Astrocyte (in vitro differentiated cells and primary cell): ENCODE measurements at regions not wholly inside any gene's neighbourhood (a gene's known extent, or its start where the extent isn't known, plus 50 kb on each side); places are given as distances from the start of the nearest gene placed in this dataset.

Experiments used
- DNase-seq: peaks from one replicate; pipeline ENCODE4 v3.0.0-alpha.2; 2010; ENCODE audit warnings: low read depth
- FAIRE-seq: peaks from 2 replicates; lab custom pipeline; 2011; peaks lifted over from hg19 to GRCh38; lab: Jason Lieb, UNC
- H2AFZ ChIP-seq: 2 replicates; pipeline ENCODE4 v1.6.0; 2012; ENCODE audit warnings: low read depth, low read length, inconsistent platforms
- H3K27ac ChIP-seq: 2 replicates; pipeline ENCODE4 v1.5.1; 2011; ENCODE audit warnings: low read depth, low read length, inconsistent platforms
- H3K27me3 ChIP-seq: 2 replicates; pipeline ENCODE4 v1.6.0; 2011; ENCODE audit warnings: low read length, inconsistent platforms; ENCODE audit not compliant: insufficient read depth
- H3K36me3 ChIP-seq: 2 replicates; pipeline ENCODE4 v1.5.1; 2011; ENCODE audit warnings: low read length, inconsistent platforms; ENCODE audit not compliant: insufficient read depth
- H3K4me1 ChIP-seq: 2 replicates; pipeline ENCODE4 v1.5.1; 2011; ENCODE audit warnings: low read length, inconsistent platforms; ENCODE audit not compliant: insufficient read depth
- H3K4me2 ChIP-seq: 2 replicates; pipeline ENCODE4 v1.6.0; 2012; ENCODE audit warnings: low read length, inconsistent platforms
- H3K4me3 ChIP-seq: 2 replicates; pipeline ENCODE4 v1.5.1; 2011; ENCODE audit warnings: low read depth, mild to moderate bottlenecking, low read length, inconsistent platforms; ENCODE audit not compliant: insufficient read depth
- H3K79me2 ChIP-seq: 2 replicates; pipeline ENCODE4 v1.6.0; 2012; ENCODE audit warnings: mild to moderate bottlenecking, low read length, inconsistent platforms; ENCODE audit not compliant: insufficient read depth
- H3K9ac ChIP-seq: 2 replicates; pipeline ENCODE4 v1.6.0; 2012; ENCODE audit warnings: mild to moderate bottlenecking, low read length, inconsistent platforms
- H3K9me3 ChIP-seq: 2 replicates; pipeline ENCODE4 v1.5.1; 2012; ENCODE audit warnings: low read depth, mild to moderate bottlenecking, low read length, inconsistent platforms; ENCODE audit not compliant: insufficient read depth
- H4K20me1 ChIP-seq: 2 replicates; pipeline ENCODE4 v1.6.0; 2012; ENCODE audit warnings: low read length, inconsistent platforms; ENCODE audit not compliant: insufficient read depth
- H3K27ac Mint-ChIP-seq: one replicate; pipeline ENCODE4 v1.8.0; 2021; ENCODE audit warnings: mild to moderate bottlenecking, mixed read lengths; ENCODE audit not compliant: unreplicated experiment
- H3K27me3 Mint-ChIP-seq: one replicate; pipeline ENCODE4 v1.8.0; 2021; ENCODE audit warnings: low read depth, mixed read lengths; ENCODE audit not compliant: unreplicated experiment
- H3K36me3 Mint-ChIP-seq: one replicate; pipeline ENCODE4 v1.8.0; 2021; ENCODE audit warnings: low read depth, mixed read lengths; ENCODE audit not compliant: unreplicated experiment
- H3K4me1 Mint-ChIP-seq: one replicate; pipeline ENCODE4 v1.8.0; 2021; ENCODE audit warnings: low read depth, mixed read lengths; ENCODE audit not compliant: unreplicated experiment
- H3K4me3 Mint-ChIP-seq: one replicate; pipeline ENCODE4 v1.8.0; 2021; ENCODE audit warnings: mild to moderate bottlenecking, moderate library complexity, mixed read lengths; ENCODE audit not compliant: unreplicated experiment
- H3K9me3 Mint-ChIP-seq: one replicate; pipeline ENCODE4 v1.8.0; 2021; ENCODE audit warnings: mild to moderate bottlenecking, mixed read lengths; ENCODE audit not compliant: unreplicated experiment
- CTCF ChIP-seq: IDR thresholded peaks from 2 replicates; pipeline ENCODE4 v1.5.1; 2011; ENCODE audit warnings: low read depth, mild to moderate bottlenecking, inconsistent platforms, low read length, moderate library complexity; ENCODE audit not compliant: insufficient read depth
- EZH2 ChIP-seq: IDR thresholded peaks from 2 replicates; pipeline ENCODE4 v1.6.1; 2012; ENCODE audit warnings: mild to moderate bottlenecking, low read length, inconsistent platforms; ENCODE audit not compliant: insufficient read depth

- TF ChIP-seq EZH2 (no peak), CTCF (no peak)
- Histone ChIP-seq H3K9ac (no peak overlapping the region), H4K20me1 (no peaks in the 10 kb centered on the region), H3K4me3 (no peak overlapping the region), H3K79me2 (no peaks in the 10 kb centered on the region), H2AFZ (no peak overlapping the region), H3K4me1 (no peaks in the 10 kb centered on the region), H3K27ac (no peak overlapping the region), H3K4me2 (no peak overlapping the region), H3K27me3 (no peaks in the 10 kb centered on the region), H3K36me3 (no peaks in the 10 kb centered on the region), H3K9me3 (peaks cover 34% of the 10 kb centered on the region)
- Mint-ChIP-seq H3K27me3 (no peaks in the 10 kb centered on the region), H3K9me3 (peaks cover 48% of the 10 kb centered on the region), H3K4me3 (no peak overlapping the region), H3K4me1 (no peaks in the 10 kb centered on the region), H3K36me3 (no peaks in the 10 kb centered on the region), H3K27ac (no peak overlapping the region)
- FAIRE-seq = no peak
- DNase-seq = peak; percentile 59
Measured at GRCh38 chr21:8992731-8993174, 1528.6 kb upstream of the TPTE start.

GRCh38 chr21:8993284-8993942 is 1528.0 kb upstream of the TPTE start:
- DNase-seq (no peak), FAIRE-seq (peak; percentile 45)
- H3K36me3 ChIP-seq = no peaks in the 10 kb centered on the region
- H3K27ac ChIP-seq = no peak overlapping the region
- H3K79me2 ChIP-seq = no peaks in the 10 kb centered on the region
- no peak overlapping the region for H3K9ac ChIP-seq
- Mint-ChIP-seq H3K36me3 (no peaks in the 10 kb centered on the region), H3K4me3 (no peak overlapping the region), H3K27ac (no peak overlapping the region), H3K27me3 (no peaks in the 10 kb centered on the region), H3K9me3 (peaks cover 48% of the 10 kb centered on the region), H3K4me1 (no peaks in the 10 kb centered on the region)
- H3K4me3 ChIP-seq = no peak overlapping the region
- H3K4me2 ChIP-seq = no peak overlapping the region
- no peaks in the 10 kb centered on the region for H4K20me1 ChIP-seq
- no peaks in the 10 kb centered on the region for H3K27me3 ChIP-seq
- H2AFZ ChIP-seq = no peak overlapping the region
- TF ChIP-seq EZH2 = no peak
- no peaks in the 10 kb centered on the region for H3K4me1 ChIP-seq
- H3K9me3 ChIP-seq = peaks cover 34% of the 10 kb centered on the region

GRCh38 chr21:8993943-8994639 is 1527.3 kb upstream of the TPTE start:
- H3K36me3 ChIP-seq = no peaks in the 10 kb centered on the region
- H3K9me3 Mint-ChIP-seq = peaks cover 44% of the 10 kb centered on the region
- H3K36me3 Mint-ChIP-seq = no peaks in the 10 kb centered on the region

More at GRCh38 chr21:8993943-8994639, 1527.3 kb upstream of the TPTE start:
- Mint-ChIP-seq H3K4me3 (no peak overlapping the region), H3K27ac (no peak overlapping the region), H3K4me1 (no peaks in the 10 kb centered on the region), H3K27me3 (no peaks in the 10 kb centered on the region)
- Histone ChIP-seq H3K4me1 (no peaks in the 10 kb centered on the region), H4K20me1 (no peaks in the 10 kb centered on the region), H3K9me3 (peaks cover 33% of the 10 kb centered on the region), H3K9ac (no peak overlapping the region), H3K4me2 (no peak overlapping the region), H3K27me3 (no peaks in the 10 kb centered on the region), H3K4me3 (no peak overlapping the region), H3K79me2 (no peaks in the 10 kb centered on the region), H3K27ac (no peak overlapping the region), H2AFZ (no peak overlapping the region)
- FAIRE-seq (peak; percentile 32), DNase-seq (no peak)
- TF ChIP-seq CTCF = no peak
- no peak for TF ChIP-seq EZH2
